ENCODE measurements at regions not wholly inside any gene's neighbourhood (a gene's known extent, or its start where the extent isn't known, plus 50 kb on each side); places are given as distances from the start of the nearest gene placed in this dataset.
"Not testable (repeated sequence)": the region's sequence is repeated elsewhere in the genome, so short reads cannot be mapped to it uniquely, and the experiment has no call there.

DNA sequence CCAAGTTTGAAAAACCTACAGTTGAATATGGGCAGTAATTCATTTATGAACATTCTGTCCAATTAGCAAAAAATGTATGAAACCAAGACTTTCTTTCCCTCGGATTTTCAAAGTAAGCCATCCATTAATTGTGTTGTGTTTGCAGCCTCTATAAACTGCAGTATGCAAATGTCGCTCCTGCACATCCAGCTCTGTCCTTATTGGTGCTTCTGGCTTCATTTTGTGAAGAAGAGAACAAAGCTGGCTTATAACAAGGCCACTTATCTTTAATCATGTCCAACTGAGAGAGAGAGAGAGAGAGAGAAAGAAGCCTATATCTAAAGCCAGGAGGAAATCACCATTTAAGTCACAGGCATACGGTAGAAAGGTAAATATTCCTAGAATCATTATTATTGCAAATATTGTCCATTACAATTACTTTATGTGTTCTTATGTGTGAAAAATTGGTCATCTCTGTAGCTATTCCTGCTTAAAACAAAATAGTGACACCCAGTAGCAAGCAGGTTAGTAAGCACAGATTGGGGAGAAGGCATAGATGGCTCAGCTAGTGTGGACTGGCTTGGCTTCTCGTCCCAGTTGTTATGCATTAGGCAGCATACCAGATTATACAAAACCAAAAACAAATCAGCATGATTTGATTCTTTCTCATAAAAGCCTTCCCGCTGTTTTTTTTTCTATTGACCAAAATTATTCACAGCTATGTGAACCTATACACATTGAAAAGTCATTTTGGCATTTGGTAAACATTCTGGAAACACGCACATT is 726.4 kb upstream of the SOX11 start:
- no peak for DNase-seq (ENCODE audit: low read depth in 1 of 2, low spot score in 1 of 2)

DNA sequence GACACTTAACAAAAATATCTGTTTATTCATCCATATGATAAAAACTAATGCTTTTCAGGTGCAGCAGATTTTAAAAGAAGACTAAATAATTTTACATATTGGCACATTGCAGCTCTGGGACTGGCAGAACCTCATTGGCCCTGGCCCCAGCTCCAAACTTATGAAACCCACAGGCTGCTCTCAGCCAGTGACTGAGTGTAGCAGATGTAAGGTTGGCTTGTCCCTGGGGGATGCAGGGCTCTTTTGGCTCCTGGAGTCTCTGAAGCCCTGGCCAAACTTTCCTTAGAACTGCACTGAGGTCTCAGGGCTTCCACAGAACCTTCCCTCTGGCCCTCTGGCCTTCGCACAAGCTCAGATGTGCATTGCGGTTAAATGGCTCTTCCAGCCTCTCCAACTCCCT is 725.0 kb upstream of the SOX11 start:
- DNase-seq (ENCODE audit: low read depth in 1 of 2, low spot score in 1 of 2): no peak

DNA sequence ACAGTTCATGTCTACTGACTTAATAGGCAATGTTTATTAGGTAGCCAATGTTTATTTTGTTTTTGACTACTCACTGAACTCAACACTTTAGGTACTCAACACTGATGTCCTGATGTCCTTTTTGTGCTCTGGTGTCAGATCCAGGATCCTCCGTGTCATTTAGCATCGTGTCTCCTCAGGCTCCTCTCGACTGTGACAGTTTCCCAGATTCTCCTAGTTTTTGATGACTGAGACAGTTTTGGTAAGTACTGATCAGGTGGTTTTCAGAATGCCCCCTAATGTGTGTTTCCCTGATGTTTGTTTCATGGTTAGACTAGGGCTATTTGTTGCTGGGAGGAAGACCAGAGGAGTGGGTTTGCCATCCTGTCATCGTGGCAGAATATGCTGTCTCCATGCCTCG is 719.7 kb upstream of the SOX11 start:
- no peak for DNase-seq (ENCODE audit: low read depth in 1 of 2, low spot score in 1 of 2)

DNA sequence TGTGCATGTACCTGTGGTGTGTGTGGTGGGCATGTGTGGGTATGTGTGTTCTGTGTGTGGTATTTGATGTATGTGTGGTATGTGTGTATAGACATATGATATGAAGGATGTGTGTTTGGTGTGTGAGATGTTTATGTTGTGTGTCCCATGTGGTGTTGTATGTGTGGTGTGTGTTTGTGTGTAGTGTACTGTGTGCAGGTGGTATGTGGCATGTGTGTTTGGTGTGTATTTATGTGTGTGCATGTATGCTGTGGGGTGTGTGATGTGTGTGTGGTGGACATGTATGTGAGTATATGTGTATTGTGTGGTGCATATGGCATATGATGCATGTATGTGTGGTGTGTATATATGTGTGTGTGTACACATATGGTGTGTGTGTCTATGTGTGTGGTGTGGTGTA is 718.8 kb upstream of the SOX11 start:
- no peak for DNase-seq (ENCODE audit: low read depth in 1 of 2, low spot score in 1 of 2)

DNA sequence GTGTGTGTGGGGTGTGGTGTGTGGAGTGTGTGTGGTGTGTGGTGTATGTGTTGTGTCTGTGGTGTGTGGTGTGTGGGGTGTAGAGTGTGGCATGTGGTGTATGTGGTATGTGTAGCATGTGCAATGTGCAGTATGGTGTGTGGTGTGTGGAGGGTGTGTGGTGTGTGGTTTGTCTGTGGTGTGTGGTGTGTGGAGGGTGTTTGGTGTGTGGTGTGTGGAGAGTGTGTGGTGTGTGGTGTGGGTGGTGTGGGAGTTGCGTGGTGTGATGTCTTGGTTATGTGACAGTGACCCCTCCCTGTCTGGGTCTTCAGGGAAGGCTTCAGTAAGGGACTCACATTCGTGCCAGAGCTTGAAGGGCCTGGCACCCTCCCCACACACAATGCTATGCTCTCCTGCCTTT is 718.2 kb upstream of the SOX11 start:
- no peak for DNase-seq (ENCODE audit: low read depth in 1 of 2, low spot score in 1 of 2)

DNA sequence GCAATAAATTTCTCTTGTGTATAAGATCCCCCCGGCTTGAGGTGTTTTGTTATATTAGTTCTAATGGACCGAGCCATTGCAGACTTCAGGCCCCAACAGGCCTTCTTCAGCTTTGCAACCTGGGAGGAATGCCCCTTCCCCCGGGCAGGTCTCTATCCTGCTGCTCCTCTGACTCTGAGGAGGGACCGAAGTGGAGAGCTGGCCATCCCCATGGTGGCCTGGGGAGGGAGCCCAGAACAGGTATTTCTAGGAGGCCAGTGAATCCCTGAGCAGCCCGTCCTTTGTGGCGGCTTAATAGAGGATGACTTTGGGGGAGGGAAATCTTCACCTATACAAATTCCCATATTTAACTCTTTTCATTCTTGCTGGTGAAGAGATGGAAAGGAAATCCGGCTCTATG is 715.8 kb upstream of the SOX11 start:
- DNase-seq (ENCODE audit: low read depth in 1 of 2, low spot score in 1 of 2): no peak

DNA sequence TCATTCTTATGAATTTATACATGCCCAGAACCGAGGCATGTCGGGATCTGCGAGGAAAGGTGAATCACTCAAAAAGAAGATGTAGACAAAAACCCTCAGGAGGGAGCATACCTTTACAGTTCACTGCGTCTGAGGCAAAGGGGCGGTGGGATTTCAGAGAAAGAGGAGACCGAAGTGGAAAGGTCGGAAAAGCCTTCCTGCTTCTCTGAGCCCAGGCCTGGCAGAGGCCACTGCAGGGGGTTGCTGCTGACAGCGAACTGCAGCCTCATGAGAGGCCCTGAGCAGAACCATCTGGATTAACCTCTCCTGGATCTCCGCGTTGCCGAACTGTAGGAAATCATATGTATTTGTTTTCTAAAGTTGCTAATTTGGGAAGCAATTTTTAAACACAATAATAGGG is 713.1 kb upstream of the SOX11 start:
- DNase-seq (ENCODE audit: low read depth in 1 of 2, low spot score in 1 of 2): no peak

DNA sequence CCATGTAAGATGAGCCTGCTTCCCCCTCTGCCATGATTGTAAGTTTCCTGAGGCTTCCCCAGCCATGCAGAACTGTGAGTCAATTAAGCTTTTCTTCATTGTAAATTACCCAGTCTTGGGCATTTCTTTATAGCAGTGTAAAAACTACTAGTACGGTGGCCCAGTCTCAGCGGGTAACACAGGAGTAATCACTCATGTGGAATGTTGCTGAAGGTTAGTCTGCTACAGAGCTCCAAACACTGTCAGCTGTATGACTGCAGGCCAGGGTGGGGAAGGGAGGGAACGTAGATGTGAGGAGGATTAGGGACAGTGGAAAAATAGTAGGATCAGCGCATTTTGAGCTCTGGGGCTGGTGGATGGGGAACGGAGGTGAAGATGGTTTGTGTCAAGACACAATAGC is 711.2 kb upstream of the SOX11 start:
- DNase-seq (ENCODE audit: low read depth in 1 of 2, low spot score in 1 of 2): no peak

DNA sequence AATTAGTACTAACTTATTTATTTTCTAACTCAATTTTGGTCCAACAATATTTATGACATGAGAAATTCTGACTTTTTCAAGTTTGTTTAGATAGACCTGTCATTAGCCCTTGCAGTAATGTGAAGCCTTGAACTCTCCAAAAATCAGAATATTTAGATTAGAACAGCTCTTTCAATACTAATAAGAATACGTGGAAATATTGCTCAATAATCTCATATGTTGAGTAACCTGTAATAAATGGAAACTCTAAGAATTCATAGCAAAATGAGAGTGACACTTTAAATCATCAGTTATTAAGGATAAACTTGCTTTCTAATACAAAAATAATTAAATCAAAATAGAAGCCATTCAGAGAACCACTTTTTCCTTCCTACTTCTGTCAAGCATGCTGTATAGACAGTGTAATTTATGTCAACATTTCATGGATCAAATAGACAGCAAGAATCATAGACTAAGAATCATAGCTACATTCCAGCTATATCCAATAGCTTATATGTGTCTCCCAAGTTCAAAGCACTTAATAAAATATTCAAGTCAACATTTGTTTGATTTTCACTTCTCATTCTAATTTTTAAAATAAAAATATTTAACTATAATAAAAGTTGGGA is 710.3 kb upstream of the SOX11 start:
- no peak for DNase-seq (ENCODE audit: low read depth in 1 of 2, low spot score in 1 of 2)

DNA sequence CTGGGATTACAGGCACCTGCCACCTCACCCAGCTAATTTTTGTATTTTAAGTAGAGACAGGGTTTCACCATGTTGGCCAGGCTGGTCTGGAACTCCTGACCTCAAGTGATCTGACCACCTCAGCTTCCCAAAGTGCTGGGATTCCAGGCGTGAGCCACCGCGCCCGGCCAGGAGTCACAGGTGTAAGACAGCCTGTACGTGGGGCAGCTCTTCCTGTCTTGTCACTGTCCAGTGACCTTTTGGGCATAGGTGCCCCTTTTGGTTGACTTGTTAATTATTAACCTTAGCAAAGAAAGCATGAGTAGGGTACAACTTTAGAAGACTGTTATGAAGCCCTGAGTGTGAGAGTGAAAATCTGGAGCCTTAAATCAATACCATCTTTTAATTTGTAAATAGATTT is 703.7 kb upstream of the SOX11 start:
- DNase-seq (ENCODE audit: low read depth in 1 of 2, low spot score in 1 of 2): not testable (repeated sequence)

DNA sequence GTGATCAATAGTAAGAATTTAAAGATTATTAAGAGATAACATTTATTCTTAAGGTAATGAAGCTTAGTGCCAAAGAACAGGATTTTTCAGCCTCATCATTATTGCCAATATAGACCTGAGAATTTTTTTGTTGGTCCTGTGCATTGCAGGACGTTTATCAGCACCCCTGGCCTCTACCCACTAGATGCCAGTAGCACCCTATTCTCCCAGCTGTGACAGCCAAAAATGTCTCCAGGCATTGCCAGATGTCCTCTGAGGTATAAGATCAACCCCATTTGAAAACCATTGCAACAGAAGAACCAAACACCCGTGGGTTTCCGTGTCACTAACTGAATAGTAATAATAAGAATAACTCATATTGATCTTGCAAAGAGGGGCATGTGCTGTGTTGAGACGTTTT is 700.0 kb upstream of the SOX11 start:
- no peak for DNase-seq (ENCODE audit: low read depth in 1 of 2, low spot score in 1 of 2)

DNA sequence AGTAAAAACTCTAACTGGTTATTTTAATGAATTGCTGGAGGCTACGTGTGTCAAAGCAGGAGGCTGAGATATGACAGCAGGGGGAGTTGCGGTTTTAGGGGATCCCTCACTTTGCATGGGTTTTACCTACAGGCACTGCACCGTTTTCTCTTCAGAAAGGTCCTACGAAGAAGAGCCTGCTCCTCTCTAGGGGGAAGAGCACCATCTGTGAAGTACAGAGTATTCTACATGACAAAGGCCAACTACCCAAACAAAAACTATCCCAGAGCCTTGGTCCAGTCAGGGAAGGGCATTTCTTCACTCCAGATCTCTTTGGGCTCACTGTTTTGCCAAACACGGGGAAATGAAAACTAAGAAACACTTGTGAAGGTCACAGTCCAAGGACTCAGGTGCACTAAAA is 696.7 kb upstream of the SOX11 start:
- DNase-seq (ENCODE audit: low read depth in 1 of 2, low spot score in 1 of 2): no peak

DNA sequence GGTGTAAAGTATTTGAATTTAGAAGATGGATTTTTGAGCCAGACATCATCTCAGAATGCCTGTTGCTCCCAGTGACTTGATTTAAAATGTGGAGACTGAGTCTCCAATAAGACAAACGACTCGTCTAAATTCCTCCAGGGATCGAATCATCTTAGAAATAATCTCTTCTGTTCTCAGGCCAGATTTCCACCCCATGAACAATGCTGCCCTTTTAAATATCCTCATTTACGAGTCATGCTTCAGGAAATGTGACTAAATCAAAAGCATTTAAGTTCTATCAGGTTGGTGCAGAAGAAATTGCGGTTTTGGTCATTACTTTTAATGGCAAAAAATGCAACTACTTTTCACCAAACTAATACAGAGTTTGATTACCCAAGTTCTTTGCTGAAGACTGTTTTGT is 684.6 kb upstream of the SOX11 start:
- DNase-seq (ENCODE audit: low read depth in 1 of 2, low spot score in 1 of 2): no peak

DNA sequence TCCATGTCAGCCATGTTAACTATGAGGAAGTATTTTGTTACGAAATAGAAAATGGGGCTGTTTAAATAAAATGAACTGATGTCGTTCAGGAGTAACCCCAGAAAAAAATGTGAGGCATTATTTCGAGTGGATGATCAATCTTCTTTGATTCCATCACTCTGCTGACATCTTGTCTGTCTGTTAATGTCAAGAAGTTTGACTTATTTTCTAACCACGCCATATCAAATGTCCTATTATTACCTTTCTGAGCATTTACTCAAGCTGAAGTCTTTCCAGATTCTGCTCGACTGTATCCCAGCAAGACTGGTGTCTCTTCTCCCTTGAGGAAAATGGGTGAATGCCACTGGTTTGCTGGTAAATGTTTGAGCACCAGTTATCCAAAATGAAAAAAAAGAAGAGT is 672.9 kb upstream of the SOX11 start:
- DNase-seq (ENCODE audit: low read depth in 1 of 2, low spot score in 1 of 2): no peak

DNA sequence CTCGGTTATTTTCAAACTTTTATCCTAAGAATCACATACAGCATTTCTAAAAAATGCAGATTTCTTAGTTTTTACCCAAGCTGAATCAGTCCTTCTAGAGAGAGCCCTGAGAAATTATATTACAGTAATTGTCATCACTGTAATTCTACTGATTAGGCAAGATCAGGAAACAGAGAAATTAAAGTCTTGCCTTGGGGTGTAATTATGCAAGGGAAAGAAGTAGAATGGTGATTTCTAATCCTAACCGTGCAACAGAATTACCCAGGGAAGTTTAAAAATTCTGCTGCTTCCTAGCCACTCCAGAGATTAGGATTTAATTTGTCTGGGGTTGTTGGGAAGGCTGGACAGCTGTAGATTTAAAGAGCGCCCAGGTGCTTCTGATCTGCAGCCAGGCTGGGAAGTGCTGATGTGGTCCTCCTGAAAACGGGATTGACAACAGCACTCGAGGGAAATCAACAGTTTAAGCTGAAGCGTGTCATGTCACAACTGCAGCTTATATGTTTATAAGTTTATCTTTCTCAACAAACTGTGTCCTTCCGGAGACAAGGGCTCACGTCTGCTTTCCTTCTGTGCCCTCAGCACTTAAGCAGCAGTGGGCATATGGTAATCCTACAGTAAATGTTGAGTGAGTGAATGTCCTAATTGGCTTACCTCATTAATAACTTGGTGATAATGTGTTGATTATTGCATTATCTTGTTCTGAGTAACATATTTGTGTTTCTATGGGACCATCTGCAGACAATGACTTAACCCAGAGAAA is 671.9 kb upstream of the SOX11 start:
- no peak for DNase-seq (ENCODE audit: low read depth in 1 of 2, low spot score in 1 of 2)

DNA sequence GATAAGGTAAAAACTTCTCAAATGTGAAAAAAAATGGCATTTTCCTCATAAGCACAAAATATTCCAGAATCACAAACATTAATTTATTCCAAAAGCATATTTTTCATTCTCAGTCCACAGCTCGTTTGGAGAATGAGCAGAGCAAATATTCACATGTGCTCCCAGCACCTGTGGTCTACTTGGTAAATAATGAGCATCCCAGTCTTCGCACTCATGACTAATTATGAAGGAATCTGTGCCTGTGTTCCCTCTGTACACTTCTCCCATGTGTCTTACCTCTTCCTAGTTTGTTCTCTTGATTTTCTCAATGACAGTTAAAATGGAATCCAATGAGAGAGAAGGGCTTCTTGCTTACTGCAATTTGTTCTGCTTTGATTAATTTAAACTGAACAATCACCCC is 671.0 kb upstream of the SOX11 start:
- no peak for DNase-seq (ENCODE audit: low read depth in 1 of 2, low spot score in 1 of 2)

DNA sequence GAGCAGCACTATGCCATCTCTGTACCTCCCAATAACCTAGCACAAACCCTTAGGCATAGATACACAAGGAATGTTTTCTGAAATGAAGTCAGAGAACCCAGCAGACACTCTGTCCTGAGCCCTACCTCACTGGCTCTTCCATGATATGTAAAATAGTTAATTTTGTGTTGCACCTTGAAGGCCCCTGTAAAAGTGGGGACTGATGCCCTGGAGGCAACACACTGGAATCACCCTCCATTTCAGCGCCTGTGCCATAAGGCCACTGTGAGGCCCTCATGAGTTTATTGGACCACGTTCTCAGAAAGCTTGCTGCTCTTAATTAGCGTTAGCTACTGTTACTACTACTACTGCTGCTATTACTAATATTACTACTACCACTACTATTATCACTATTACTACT is 670.1 kb upstream of the SOX11 start:
- DNase-seq (ENCODE audit: low read depth in 1 of 2, low spot score in 1 of 2): no peak

DNA sequence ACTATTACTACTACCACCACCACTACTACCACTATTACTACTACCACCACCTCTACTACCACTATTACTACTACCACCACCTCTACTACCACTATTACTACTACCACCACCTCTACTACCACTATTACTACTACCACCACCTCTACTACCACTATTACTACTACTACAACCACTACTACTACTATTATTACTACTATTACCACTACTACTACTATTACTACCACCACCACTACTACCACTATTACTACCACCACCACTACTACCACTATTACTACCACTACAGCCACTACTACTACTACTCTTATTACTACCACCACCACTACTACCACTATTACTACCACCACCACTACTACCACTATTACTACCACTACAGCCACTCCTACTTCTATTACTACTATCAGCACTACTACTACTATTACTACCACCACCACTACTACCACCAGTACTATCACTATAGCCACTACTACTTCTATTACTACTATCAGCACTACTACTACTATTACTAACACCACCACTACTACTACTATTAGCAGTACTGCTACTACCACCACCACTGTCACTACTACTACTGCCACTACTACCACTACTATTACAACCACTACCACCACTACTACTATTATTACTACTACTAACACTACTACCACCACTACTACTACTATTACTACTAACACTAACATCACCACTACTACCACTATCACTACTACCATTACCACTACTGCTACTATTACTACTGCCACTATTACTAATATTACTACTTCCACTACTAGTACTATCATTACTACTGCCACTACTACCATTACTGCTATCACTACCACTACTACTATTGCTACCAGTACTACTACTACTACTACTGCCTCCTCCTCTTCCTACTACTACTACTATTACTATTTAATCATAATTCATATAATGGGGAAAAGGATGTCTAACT is 669.2 kb upstream of the SOX11 start:
- not testable (repeated sequence) for DNase-seq (ENCODE audit: low read depth in 1 of 2, low spot score in 1 of 2)

DNA sequence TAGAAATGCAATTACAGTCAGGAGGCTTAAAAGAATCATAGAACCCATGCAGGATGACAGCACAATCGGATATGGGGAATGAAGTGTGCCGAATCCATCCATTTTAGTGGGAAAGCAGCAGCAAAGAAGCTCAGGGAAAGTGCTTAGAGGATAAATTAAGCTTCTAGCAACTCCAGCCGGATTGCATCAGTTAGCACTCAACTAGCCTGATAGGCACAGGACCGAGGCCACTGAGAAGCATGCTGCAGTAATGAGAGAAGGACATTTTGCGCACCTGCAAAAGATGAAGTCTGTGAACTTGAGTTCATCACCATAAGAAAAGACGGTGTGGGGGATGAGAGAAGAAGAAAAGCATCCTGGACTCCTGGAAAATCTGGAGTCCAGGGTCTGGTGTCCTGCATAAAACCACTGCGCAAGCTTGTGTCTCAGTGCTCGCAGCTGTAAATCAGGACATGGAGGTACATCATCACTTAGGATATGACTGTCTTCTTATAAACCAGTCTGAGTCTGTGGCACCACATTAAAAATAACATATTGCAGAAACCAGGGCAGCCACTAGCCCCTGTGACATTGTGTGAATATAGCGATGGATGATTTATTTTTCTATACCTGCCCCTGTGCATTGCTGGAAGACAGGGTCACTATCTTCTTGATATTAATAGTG is 665.5 kb upstream of the SOX11 start:
- DNase-seq (ENCODE audit: low read depth in 1 of 2, low spot score in 1 of 2): no peak

DNA sequence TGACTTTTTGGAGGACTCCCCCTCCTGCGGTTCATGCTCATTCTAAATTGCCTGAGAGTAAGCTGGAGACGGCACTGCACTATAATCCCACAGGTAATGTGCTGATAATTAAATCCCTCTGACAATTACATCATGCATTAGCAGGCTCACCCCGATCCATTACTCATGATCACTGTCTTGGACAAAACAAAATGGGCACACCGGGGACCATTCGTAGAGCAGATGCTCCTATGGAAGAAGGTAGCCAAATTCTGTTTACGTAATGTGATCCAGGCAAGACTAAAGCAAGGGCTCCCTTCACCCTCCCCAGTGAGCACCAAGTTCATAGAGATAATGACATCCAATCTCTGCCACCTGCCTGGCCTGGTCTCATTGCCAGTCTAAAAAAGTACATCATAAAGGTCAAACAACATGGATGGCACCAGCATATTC is 657.1 kb upstream of the SOX11 start:
- DNase-seq (ENCODE audit: low read depth in 1 of 2, low spot score in 1 of 2): no peak

DNA sequence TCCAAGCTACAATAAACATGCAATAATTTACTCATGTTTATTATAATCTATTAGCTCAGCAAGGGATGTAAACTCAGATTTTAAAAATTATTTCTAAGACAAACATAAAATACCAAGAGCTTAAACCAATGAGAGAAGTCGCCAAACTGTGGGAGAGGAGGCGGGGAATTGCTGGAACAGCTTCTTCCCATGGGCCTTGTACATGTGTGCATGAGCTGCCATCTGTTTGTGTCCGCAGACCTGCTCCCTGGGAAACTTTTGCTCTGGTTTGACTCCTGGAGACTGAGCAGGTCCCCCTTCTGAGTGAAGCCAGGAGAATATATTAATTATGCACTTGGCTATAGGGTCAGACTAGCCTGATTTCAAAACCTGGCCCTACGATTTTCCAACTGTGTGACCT is 655.9 kb upstream of the SOX11 start:
- DNase-seq (ENCODE audit: low read depth in 1 of 2, low spot score in 1 of 2): no peak

Data from activated CD4-positive, alpha-beta T cell treated with anti-CD3 and anti-CD28 coated beads, Interleukin-2, amount 50 U/mL, for 24 hours (primary cell).